ENCODE measurements at regions not wholly inside any gene's neighbourhood (a gene's known extent, or its start where the extent isn't known, plus 50 kb on each side); places are given as distances from the start of the nearest gene placed in this dataset.
"Not testable (repeated sequence)": the region's sequence is repeated elsewhere in the genome, so short reads cannot be mapped to it uniquely, and the experiment has no call there.

DNA sequence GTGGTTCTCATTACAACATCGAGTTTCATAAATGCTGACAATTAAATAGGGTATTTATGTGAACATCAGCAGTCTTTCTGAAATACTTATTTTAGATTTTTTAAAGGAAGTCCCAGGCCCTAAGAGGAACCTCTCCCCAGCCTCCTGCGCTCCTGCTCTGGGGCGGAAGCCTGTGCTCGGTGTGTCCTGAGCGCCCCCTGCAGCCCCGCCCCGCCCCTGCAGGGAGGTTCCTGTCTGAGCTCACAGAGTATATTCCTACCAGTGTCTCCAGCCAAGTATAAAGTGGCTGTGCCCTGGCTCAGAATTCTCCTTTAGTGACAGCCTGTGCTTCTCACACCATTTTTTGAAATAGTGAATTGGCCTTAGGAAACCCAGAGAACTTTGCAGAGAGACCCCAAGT, 567.9 kb downstream of the GOLGA6L6 start:
- in situ Hi-C loops (cut with MboI; ENCODE audit: low sequenced_read_pairs, unreplicated experiment) = no loop called here
- TF ChIP-seq, protein P1, sequence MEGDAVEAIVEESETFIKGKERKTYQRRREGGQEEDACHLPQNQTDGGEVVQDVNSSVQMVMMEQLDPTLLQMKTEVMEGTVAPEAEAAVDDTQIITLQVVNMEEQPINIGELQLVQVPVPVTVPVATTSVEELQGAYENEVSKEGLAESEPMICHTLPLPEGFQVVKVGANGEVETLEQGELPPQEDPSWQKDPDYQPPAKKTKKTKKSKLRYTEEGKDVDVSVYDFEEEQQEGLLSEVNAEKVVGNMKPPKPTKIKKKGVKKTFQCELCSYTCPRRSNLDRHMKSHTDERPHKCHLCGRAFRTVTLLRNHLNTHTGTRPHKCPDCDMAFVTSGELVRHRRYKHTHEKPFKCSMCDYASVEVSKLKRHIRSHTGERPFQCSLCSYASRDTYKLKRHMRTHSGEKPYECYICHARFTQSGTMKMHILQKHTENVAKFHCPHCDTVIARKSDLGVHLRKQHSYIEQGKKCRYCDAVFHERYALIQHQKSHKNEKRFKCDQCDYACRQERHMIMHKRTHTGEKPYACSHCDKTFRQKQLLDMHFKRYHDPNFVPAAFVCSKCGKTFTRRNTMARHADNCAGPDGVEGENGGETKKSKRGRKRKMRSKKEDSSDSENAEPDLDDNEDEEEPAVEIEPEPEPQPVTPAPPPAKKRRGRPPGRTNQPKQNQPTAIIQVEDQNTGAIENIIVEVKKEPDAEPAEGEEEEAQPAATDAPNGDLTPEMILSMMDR (IDR thresholded peaks at IDR 0.05; ENCODE audit: borderline replicate concordance, control extremely low read depth, extremely low read depth, insufficient read depth, missing control alignments) = no peak
- DNase-seq (ENCODE audit: low spot score) = no peak

DNA sequence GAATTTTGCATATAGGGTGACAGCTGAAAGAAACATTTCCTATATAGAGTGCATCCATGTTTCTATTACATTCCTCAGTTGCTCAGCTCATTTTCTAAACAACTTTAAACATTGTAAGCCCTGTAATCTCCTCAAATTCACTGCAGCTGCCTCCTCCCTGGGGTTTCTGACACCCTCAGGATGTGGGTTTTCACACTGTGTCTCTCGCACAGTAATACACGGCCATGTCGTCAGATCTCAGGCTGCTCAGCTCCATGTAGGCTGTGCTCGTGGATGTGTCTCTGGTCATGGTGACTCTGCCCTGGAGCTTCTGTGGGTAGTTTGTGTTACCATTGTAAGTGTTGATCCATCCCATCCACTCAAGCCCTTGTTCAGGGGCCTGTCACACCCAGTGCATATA, 569.0 kb downstream of the GOLGA6L6 start:
- in situ Hi-C loops (cut with MboI; ENCODE audit: low sequenced_read_pairs, unreplicated experiment); DNase-seq (ENCODE audit: low spot score): not testable (repeated sequence)

DNA sequence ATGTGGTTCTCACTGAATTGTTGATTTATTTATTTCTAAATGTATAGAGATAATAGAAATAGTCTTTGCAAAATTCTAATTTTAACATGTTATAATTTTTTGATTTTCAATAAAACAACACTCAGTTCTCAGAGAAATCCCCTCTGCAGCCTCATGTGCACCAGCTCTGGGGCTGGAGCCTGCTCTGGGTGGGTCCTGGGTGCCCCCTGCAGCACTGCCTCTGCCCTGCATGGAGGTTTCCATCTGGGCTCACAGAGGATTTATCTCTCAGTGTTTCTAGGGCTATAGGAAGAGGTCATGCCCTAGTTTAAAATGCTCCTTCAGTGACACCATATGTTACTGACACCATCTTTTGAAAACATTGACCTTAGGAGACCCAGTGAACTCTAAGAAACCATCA, 576.0 kb downstream of the GOLGA6L6 start:
- in situ Hi-C loops (cut with MboI; ENCODE audit: low sequenced_read_pairs, unreplicated experiment); DNase-seq (ENCODE audit: low spot score): not testable (repeated sequence)

DNA sequence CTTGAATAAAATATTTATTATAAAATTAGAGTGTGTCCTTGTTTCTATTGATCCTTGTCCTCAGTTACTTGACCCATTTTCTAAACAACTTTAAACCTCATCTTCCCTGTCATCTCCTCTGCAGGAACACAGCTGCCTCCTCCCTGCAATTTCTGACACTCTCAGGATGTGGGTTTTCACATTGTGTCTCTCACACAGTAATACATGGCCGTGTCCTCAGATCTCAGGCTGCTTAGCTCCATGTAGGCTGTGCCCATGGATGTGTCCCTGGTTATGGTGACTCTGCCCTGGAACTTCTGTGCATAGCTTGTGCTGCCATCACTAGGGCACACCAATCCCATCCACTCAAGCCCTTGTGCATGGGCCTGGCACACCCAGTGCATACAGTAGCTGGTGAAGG, 577.1 kb downstream of the GOLGA6L6 start:
- in situ Hi-C loops (cut with MboI; ENCODE audit: low sequenced_read_pairs, unreplicated experiment) = not testable (repeated sequence)

DNA sequence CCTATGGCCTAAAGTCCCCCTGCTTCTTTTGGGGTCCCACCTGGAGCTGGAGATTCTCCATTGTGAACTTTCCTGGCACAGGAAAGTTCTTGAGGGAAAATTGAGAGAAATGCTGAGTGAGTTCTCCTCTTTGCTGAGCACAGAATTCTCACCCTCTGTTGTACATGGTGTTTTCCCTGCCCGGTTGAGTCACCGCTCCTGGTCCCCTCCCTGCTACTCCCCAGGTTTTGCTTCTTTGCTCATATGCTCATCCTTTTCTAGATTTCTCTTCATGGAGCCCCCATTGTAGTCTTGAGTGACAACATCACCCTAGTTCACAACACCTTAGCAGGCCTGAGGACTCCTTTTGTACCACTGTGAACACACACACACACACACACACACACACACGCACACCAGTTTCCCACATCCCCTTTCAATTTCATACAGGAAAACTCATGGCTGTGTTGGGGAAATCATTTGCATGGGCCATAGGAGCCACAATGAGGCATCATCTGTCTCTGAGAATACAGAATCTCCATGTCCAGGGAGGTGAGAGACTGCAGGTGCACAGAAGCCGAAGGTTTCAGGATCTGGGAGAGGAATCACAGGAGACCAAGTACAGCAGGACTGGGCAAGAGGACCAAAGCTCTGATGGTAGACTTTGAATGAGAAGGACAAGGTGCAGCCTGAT, 585.3 kb downstream of the GOLGA6L6 start:
- no peak for DNase-seq (ENCODE audit: low spot score)
- TF ChIP-seq, protein P1 (IDR thresholded peaks at IDR 0.05; ENCODE audit: borderline replicate concordance, control extremely low read depth, extremely low read depth, insufficient read depth, missing control alignments) = no peak
- in situ Hi-C loops (cut with MboI; ENCODE audit: low sequenced_read_pairs, unreplicated experiment) = no loop called here

More for the DNA sequence above, 577.1 kb downstream of the GOLGA6L6 start:
- DNase-seq (ENCODE audit: low spot score) = not testable (repeated sequence)

DNA sequence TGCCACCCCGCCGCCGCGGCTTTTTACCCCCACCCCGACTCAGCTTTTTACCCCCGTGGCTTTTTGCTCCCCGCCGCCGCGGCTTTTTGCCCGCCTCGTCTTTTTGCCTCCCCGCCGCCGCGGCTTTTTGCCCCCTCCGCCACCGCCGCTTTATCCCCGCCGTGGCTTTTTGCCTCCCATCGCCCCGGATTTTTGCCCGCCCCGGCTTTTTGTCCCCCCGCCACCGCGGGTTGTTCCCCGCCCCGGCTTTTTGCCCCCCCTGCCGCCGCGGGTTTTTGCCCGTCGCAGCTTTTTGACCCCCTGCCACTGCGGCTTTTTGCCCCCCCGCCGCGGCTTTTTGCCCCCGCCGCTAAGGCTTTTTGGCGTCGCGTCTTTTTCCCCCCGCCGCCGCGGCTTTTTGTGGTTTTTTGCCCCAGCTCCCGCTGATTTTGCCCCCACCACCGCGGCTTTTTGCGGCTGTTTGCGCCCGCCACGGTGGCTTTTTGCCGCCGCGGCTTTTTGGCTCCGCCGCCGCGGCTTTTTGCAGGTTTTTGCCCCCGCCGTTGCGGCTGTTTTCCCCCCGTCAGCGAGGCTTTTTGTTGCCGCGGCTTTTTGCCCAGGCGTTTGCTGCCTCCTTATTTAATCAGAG, 597.2 kb downstream of the GOLGA6L6 start:
- in situ Hi-C loops (cut with MboI; ENCODE audit: low sequenced_read_pairs, unreplicated experiment) = no loop called here
- TF ChIP-seq, protein P1 (IDR thresholded peaks at IDR 0.05; ENCODE audit: borderline replicate concordance, control extremely low read depth, extremely low read depth, insufficient read depth, missing control alignments) = no peak
- no peak for DNase-seq (ENCODE audit: low spot score)

DNA sequence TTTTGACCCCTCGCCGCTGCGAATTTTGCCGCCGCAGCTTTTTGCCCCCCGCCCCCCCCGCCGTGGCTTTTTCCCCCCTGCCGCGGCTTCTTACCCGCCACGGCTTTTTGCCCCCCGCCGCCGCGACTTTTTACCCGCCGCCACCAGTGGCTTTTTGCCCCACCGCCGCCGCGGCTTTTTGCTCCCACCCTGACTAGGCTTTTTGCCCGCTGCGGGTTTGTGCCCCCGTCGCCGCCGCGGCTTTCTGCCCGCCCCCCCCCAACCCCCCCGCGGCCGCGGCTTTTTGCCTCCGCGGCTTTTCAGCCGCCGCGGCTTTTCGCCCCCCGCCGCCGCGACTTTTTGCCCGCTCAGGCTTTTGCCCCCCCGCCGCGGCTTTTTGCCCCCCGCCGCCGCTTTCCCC, 598.1 kb downstream of the GOLGA6L6 start:
- no peak for DNase-seq (ENCODE audit: low spot score)
- TF ChIP-seq, protein P1 (IDR thresholded peaks at IDR 0.05; ENCODE audit: borderline replicate concordance, control extremely low read depth, extremely low read depth, insufficient read depth, missing control alignments) = no peak
- in situ Hi-C loops (cut with MboI; ENCODE audit: low sequenced_read_pairs, unreplicated experiment) = no loop called here

DNA sequence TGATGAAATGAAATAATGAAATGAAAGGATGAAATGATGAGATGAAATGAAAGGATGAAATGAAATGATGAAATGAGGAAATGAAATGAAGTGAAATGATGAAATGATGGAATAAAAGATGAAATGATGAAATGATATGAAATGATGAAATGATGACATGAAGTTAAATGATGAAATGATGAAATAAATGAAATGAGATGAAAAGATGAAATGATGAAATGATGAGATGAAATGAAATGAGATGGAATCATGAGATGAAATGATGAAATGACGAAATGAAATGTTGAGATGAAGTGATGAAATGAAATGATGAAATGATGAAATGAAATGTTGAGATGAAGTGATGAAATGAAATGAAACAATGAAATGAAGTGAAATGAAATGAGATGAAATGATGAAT, 638.3 kb downstream of the GOLGA6L6 start:
- DNase-seq (ENCODE audit: low spot score); in situ Hi-C loops (cut with MboI; ENCODE audit: low sequenced_read_pairs, unreplicated experiment): not testable (repeated sequence)

DNA sequence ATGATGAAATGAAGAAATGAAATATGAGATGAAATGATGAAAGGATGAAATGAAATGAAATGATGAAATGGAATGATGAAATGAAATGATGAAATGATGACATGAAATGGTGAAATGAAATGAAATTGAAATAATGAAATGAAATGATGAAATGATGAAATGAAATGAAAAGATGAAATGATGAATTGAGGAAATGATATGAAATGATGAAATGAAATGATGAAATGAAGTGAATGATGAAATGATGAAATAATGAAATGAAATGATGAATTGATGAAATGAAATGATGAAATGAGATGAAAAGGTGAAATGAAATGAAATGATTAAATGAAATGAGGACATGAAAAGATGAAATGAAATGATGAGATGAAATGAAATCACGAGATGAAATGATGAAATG, 639.2 kb downstream of the GOLGA6L6 start:
- in situ Hi-C loops (cut with MboI; ENCODE audit: low sequenced_read_pairs, unreplicated experiment); DNase-seq (ENCODE audit: low spot score): not testable (repeated sequence)

DNA sequence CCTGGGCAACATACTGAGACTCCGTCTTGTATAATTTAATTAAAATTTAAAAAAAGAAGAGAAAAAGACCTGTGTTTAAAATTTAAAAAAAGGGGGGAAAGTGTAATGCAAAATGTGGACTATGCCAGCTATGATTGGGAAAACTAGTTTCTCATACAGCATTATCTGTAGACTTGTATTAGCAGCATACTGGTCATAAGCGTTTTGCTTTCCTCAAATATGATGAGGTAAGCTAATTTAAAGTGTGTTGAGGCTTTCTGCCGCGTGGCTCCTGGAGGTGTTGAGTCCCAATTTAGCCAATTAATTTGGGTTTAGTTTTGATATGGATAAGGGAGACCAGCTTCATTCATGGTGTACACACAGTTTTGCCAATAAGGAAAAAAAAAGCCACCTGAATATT, 640.2 kb downstream of the GOLGA6L6 start:
- in situ Hi-C loops (cut with MboI; ENCODE audit: low sequenced_read_pairs, unreplicated experiment); DNase-seq (ENCODE audit: low spot score): not testable (repeated sequence)
